ACHN (cell line): ENCODE measurements at regions not wholly inside any gene's neighbourhood (a gene's known extent, or its start where the extent isn't known, plus 50 kb on each side); places are given as distances from the start of the nearest gene placed in this dataset.
"Not testable (repeated sequence)": the region's sequence is repeated elsewhere in the genome, so short reads cannot be mapped to it uniquely, and the experiment has no call there.

ENCODE experiments used
- DNase-seq: peaks from one replicate; pipeline ENCODE4 v3.0.0-alpha.2; 2015
- in situ Hi-C: cut with HindIII; loops from 2 replicates; pipeline ENCODE4 v1.10.0; 2017; ENCODE audit warnings: low sequenced_read_pairs, low pct_ligation_motif_present, low pct_unique_long_range_greater_than_20kb

GRCh38 chrX:55981603-55982002 is 250.6 kb upstream of the KLF8 start:
- no peak for DNase-seq
- in situ Hi-C loops, result no loop called here

- in situ Hi-C loops, result no loop called here
- no peak for DNase-seq
These were observed 235.5 kb upstream of the KLF8 start for GRCh38 chrX:55996649-55997048.

GRCh38 chrX:56000174-56000573 is 232.0 kb upstream of the KLF8 start:
- in situ Hi-C loops, result no loop called here
- DNase-seq, result no peak

GRCh38 chrX:56000729-56001128 is 231.4 kb upstream of the KLF8 start:
- in situ Hi-C loops, result no loop called here
- DNase-seq, result no peak

DNA sequence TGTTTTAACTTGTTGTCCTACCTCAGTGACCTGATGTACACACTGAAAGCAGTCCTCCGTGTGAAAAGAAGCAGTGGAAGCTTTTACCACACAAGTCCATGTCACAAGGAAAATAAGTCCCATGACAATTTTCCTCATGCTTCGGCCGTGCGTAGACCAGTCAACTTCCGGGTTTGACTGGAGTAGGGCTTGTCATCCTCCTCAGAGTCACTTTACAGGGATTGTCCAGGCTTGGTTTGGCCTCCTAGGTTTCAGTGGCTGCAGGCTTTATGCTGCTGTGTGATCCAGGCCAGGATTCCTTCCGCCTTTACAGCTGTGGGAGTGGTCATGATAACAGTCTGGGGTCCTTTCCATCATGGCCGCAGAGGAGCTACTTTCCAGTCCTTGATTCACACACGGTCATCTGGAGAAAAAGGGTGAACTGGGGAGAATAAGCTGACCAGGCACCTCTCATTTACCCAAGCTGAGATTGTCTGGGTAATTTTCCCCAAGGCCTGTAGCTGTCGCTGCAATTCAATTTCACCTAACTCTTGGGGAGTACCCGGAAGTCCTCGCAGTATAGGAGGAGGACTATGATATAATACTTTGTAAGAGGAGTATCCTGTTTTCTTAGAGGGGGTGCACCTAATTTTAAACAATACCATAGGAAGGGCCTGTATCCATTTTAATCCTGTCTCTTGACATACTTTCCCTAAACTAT is 206.1 kb upstream of the KLF8 start:
- in situ Hi-C loops, result no loop called here

DNA sequence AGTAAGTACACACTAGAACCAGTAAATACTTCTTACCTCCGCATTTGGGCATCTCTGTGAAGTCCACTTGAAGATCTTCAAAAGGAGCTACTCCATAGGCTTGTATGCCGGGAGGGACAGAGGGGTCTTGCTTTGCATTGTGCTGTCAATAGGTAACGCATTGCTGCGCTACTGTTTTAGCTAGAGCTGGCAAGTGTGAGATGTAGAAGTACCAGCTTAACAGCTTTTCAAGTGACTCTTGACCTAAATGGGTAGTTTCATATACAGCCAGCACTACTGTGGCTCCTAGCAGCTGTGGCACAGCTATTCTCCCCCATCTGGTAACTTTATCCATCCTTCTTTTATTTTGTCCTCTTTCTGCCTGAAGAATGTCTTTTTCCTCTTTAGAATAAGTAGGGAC is 205.3 kb upstream of the KLF8 start:
- in situ Hi-C loops, result no loop called here
- no peak for DNase-seq

More for the DNA sequence above, 206.1 kb upstream of the KLF8 start:
- DNase-seq, result no peak

GRCh38 chrX:56029188-56029587 is 203.0 kb upstream of the KLF8 start:
- no peak for DNase-seq
- in situ Hi-C loops, result no loop called here

DNA sequence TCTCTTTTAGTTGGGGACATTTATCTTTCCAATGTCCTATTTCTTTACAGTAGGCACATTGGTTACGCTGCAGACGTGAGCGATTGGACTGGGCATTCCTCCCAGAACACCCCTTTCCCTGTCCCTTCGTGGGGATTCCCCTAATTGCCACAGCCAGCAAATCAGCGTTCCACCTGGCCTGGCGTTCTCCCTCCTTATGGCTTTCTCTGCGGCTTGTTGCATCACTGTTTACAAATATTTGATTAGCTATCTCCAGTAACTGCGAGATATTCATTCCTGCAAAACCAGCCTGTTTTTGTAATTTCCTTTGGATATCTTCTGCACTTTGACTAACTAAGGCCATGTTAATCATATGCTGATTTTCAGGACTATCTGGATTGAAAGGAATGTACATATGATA is 202.5 kb upstream of the KLF8 start:
- no peak for DNase-seq
- in situ Hi-C loops, result no loop called here

DNA sequence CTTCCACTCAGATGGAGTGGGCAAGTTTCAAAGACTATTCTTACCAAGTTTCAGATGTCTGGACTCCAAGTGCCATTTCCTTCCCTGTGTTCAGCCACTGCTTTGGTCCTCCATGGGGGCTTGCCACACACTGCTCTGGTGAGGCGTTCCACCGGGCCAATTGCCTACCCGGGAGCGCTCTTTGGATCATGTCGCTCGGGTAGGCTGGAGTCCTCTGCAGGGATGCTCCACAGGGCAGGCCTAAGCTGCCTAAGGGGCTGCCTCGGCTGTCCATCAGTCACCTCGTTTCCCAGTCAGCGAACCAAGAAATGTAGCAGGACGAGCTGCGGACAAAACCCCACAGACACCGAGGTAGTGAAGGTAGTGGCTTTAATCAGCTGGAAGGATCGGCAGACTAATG is 200.7 kb upstream of the KLF8 start:
- in situ Hi-C loops, result no loop called here
- no peak for DNase-seq

GRCh38 chrX:56033495-56034180 is 198.5 kb upstream of the KLF8 start:
- DNase-seq, result no peak
- in situ Hi-C loops, result no loop called here

- in situ Hi-C loops, DNase-seq: not testable (repeated sequence)
These were observed 179.4 kb upstream of the KLF8 start for GRCh38 chrX:56052673-56053330.

GRCh38 chrX:56057325-56057724 is 174.8 kb upstream of the KLF8 start:
- in situ Hi-C loops, result no loop called here
- no peak for DNase-seq

- in situ Hi-C loops, result no loop called here
- DNase-seq, result no peak
These were observed 166.1 kb upstream of the KLF8 start for GRCh38 chrX:56066016-56066415.

- in situ Hi-C loops, result no loop called here
These were observed 163.8 kb upstream of the KLF8 start for GRCh38 chrX:56068274-56068758.

DNA sequence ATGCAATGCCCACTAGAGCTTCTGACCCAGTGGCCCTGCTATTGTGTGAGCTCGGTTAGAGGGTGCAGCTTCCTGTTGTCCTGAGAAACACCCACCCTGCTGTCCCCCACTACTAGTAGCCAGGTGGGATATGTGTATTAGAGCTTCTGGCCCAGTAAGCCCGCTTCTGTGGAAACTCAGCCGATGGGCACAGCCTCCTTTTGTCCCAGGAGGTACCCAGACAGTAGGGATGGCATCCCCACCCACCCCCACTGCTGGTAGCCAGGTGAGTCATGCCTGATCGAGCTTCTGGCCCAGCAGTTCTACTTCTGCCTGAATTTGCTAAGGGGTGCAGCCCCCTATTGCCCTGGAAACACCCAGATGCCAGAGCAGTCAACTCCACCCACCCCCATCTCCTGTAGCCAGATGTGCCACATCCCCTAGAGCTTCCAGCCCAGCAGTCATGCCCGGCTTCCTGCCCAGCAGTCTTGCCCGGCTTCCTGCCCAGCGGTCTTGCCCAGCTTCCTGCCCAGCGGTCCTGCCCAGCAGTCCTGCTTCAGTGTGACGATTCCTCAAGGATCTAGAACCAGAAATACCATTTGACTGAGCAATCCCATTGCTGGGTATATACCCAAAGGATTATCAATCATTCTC is 162.7 kb upstream of the KLF8 start:
- no peak for DNase-seq
- in situ Hi-C loops, result no loop called here

More at GRCh38 chrX:56068274-56068758, 163.8 kb upstream of the KLF8 start:
- no peak for DNase-seq

DNA sequence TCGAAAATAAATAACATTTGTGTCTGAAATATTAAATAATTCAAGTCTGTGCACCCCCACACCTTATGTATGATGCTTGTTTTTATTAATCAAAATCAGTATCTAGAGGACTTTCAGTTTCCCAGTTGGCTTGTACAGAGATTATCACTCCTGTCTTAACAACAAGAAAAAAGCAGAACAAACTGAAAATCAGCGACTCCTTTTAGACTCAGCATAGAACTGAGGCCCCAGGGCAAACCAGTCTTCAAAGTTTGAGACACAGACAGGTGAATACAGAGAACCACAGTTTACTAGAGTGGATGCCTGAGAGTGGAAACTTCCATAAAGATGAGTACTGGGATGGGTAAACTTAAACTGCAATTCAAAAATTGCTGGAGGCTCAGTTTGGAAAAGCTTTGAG is 142.8 kb upstream of the KLF8 start:
- DNase-seq, result no peak
- in situ Hi-C loops, result no loop called here

DNA sequence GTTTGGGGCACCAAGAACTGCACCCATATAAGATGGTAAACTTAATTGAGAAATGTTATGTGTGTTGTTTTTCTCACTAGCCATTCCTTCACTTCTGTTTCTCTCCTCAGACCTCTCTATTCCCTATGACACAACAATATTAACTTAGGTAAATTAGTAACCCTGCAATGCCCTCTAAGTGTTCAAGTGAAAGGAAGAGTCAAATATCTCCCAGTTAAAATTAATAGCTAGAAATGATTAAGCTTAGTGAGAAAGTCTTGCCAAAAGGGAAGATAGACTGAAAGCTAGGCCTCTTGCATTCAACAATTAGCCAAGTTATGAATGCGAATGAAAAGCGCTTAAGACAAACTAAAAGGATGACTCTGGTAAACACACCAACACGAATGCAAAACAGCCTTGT is 132.9 kb upstream of the KLF8 start:
- in situ Hi-C loops, result no loop called here

DNA sequence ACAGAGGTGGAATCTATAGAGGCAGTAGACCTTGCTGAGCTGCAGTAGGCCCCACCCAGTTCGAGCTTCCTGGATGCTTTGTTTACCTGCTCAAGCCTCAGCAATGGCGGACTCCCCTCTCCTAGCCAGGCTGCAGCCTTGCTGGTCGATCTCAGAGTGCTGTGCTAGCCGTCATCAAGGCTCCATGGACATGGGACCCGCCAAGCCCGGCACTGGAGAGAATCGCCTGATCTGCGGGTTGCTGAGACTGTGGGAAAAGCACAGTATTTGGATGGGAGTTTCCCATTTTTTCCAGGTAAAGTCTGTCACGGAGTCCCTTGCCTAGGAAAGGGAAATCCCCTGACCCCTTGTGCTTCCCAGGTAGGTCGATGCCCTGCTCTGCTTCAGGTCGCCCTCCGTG is 124.8 kb upstream of the KLF8 start:
- in situ Hi-C loops, result no loop called here
- no peak for DNase-seq

More for the DNA sequence above, 132.9 kb upstream of the KLF8 start:
- DNase-seq, result no peak

GRCh38 chrX:56113785-56114436 is 118.2 kb upstream of the KLF8 start:
- no peak for DNase-seq
- in situ Hi-C loops, result no loop called here
